NCI-H446 treated with DMSO at 0.1 percent for 48 hours (cell line): ENCODE measurements at regions not wholly inside any gene's neighbourhood (a gene's known extent, or its start where the extent isn't known, plus 50 kb on each side); places are given as distances from the start of the nearest gene placed in this dataset.
A peak's percentile ranks its signal among the peaks of the same experiment; 100 is the strongest.

Source experiments
- DNase-seq: peaks from one replicate; lab custom pipeline; 2025; lab: John Stamatoyannopoulos, UW

- DNase-seq = no peak
These were observed 453.5 kb downstream of the MTRR start for GRCh38 chr5:8322484-8322883.

DNA sequence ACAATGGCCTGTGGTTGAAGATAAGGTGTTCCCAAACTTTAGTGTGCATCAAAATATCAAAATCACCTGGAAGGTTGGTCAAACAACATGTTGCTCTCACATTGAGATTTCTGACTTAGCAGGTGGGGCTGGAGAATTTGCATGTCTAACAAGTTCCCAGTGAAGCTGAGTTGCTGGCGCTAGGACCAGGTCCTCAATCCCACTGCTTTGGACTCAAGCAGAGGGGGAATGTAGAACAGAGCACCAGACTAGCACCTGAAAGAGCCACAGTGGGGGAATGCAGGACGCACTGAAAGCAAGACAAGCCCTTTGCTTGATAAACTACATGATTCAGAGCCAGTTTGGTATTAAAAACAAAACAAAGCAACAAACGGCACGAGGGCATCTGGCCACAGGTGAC is 458.1 kb downstream of the MTRR start:
- DNase-seq = no peak

DNA sequence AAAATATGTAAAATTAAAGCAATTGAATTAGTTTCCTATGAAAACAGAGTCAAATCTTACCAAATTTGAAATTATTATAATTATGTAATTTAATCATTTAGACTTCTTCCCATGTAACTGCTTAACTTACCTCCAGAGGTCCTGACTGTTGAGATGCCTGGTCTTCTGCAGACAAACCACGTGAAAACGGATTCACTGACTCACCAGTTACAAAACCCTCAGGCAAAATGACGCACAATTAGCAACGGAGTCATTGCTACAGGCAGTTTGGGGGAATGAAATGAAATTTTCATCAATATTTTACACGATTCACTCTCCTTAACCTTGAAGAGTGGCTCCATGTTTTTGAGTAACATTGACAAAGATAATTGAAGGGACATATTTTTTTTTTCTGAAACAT is 460.8 kb downstream of the MTRR start:
- no peak for DNase-seq

- no peak for DNase-seq
These were observed 463.9 kb downstream of the MTRR start for GRCh38 chr5:8332666-8333445.

DNA sequence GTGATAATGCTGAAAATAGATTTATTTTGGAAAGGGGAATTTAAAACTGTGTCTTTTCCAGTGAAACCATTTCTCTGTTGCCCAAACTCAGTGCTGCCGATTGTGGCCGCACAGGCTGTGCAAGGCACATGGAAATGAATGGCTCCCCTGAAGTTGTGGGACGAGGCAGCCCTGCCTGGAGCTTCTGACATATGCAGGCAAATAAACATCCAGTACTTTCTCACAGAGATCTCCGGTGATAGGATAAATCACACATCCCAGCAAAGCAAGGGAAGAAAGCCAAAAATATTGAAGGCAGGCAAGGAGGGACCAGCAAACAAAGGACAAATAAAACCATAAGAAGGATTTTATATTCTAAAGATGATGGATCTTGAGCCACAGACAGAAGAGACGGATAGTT is 464.5 kb downstream of the MTRR start:
- DNase-seq = no peak

DNA sequence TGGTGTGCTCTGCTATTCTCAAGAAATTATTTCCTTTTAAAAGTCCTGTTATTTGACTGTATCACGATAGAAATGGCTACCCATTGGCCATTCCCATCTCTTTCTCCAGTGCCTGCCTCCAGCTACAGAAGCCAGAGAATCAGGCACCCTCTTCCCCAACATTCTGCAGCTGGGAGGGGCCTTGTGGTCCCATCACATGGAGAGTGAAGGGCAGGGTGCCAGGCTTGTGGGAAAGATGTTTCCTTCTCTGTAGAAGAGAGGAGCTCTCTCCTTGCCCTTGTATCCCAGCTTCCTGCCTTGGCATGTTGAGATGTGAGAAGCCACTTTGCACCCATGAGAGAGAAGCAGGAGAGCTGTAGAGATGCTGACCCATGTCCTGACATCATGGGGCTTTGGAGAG is 465.0 kb downstream of the MTRR start:
- no peak for DNase-seq

DNA sequence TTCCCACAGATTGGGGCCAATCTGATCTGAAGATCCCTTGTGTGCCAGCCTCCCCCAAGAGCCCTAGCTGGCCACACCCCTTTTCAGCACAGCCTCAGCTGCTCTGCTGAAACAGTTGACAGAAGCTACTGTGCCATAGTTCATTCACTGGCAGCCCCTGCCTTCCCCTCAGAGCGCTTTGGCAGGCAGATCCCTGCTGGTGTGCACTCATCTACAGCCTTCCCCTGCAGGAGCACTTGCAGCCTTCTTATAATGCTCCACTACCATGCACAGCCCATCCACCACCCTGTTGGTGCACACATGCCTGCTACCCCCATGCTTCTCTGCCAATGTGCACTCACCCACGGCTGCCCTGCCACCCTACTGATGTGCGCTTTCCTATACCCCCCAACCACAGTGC is 471.3 kb downstream of the MTRR start:
- no peak for DNase-seq

DNA sequence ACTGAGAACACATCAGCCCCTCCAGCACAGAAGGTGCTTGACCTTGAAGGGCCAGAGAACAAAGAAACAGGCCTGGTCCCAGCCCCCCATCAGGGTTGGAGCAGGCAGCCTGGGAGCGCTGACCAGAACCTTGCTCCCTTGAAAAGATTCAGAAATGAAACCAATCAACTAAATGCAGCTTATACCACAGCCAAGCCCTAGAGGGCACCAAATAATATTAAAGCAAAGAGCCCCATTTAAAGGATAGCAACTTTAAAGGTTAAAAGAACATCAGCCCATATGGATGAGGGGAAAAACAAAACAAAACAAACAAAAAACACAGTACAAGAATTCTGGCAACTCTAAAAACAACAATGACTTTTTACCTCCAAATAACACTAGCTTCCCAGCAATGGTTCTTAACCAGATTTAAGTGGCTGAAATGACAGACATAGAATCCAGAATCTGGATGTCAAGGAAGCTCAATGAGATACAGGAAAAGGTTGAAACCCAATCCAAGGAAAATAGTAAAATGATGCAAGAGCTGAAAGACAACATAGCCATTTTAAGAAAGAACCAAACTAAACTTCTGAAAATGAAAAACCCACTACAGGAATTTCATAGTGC is 471.9 kb downstream of the MTRR start:
- no peak for DNase-seq

- no peak for DNase-seq
These were observed 472.5 kb downstream of the MTRR start for GRCh38 chr5:8341406-8341805.

GRCh38 chr5:8347984-8348383 is 479.0 kb downstream of the MTRR start:
- DNase-seq = no peak

DNA sequence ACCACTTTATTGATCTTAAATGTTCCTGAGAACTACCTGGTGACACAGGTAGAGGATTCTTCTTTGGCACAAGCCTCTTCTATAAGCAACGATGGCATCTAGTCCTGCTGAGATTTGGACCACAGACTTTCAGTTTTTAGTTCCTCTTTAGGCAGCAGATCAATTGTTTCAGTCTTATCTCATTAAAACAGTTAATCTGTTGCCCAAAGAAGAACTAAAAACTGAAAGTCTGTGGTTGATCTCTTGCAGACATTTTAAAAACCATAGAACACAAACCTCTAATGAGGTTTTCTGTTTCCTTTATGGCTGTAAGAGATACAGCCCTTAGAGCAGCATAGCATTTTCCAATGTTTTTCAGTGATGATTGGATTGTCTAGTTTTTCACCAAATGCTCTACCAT is 480.9 kb downstream of the MTRR start:
- no peak for DNase-seq

- DNase-seq = no peak
These were observed 481.8 kb downstream of the MTRR start for GRCh38 chr5:8350644-8351339.

DNA sequence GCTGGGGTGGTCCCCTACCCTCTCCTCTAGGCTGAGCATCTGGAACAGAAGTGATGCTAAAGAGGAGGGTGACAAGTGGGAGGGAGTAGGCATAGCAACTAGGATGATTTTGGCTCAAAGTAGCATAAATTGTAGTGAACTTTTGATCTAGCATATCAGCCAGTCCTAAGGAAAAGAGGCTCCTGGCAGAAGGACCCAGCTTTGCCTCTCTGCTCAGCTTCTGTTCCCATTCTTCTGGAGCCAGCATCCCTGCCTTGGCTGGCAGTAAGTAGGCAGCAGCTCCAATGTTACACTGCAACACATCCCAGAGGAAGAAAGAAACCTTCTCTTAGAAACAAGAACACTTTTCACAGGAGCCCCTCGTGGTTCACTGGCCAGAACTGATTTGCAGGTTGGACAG is 487.0 kb downstream of the MTRR start:
- no peak for DNase-seq

GRCh38 chr5:8360012-8360411 is 491.1 kb downstream of the MTRR start:
- DNase-seq = no peak

DNA sequence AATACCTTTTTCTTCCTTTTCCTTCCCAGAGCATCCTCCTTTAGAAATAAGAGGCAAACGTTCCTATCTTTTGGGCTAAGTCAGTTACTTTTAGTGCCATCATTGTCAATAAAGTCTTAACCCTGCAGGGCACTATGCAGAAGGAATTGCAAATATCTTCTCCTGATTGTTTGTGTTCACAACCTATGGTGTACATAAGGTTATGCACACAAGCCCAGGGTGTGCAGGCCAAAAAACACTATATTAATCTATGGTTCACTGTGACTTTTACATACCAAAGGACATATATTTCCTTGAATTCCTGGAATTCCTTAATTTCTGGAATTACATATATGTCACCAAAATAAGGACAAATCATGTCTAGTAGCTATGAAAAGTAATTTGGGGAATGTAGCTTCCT is 493.5 kb downstream of the MTRR start:
- no peak for DNase-seq

DNA sequence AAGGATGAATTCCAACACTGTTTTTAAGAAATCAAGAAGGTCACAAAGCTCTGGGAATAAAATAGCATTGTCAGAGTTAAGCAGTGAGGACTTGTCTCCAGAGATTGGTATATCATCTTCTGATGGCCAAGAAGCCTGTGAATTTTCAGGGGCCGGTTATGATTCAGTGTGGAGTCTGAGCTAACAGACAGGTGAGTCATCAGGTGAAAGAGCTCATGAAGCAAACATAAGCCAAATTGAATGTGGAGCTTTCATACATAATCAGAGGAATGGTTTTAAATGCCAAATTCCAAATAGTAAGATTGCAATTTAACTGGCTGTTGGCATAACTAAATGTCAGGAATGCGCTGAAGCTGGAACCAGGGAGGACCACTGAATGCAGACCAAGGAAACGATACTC is 494.2 kb downstream of the MTRR start:
- DNase-seq = no peak

DNA sequence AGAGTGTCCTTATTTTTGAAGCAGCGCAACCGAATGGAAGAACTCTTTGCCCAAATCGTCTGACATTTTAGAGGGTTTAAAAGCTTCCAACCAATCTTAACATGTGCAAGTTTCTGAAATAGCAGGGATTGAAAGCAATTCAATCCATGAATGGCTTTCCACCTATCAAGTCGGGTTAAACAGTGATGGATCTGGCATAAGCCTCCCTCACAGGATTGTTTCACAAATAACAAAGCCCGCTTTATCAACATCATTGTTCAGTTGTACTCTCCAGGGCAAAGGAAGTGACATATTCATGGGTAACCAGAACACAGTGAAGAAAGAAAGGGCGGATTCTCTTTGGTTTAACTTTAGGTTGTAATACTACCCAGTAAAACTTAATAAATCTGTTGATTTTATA is 497.3 kb downstream of the MTRR start:
- no peak for DNase-seq

DNA sequence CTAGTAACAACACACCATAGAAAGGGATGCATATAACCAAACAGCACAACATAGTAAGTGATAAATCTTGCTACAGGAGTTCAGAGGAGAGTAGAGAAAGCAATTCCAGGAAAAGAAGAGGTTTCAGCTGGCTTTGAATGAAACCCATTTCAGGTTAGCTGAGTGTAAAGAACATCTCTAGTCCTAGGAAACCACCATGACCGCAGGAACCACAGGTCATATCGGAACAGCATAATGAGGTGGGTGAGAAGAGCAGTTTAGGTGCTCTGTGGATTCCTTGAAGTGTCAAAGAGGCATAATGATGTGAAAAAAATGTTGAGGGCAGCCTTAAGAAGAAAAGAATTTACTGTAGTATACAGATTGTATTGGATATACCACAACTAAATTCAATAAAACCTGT is 507.5 kb downstream of the MTRR start:
- no peak for DNase-seq

- no peak for DNase-seq
These were observed 513.0 kb downstream of the MTRR start for GRCh38 chr5:8381972-8382371.

- no peak for DNase-seq
These were observed 513.5 kb downstream of the MTRR start for GRCh38 chr5:8382456-8382855.

- peak; percentile 6 for DNase-seq
These were observed 514.7 kb downstream of the MTRR start for GRCh38 chr5:8383616-8384015.

- no peak for DNase-seq
These were observed 517.9 kb downstream of the MTRR start for GRCh38 chr5:8386719-8387288.

DNA sequence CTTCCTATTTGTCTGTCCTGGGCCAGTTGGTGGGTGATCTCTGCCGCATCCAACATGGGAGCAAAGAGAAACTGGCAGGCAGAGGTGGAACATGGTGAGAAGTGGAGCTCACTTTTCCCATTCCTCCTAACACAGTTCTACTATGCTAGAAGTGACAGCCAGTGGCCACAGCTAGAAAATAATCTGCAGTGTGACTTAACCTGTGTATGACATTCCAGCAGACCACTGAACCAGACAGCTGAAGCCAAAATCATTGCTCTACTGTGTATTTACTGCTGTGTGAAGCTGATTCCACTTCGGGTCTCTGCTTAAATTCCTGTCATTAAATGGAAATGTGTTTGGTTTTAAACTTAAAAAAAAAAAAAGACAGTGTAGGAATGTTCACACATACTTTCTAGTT is 523.0 kb downstream of the MTRR start:
- no peak for DNase-seq
